ENCODE measurements at regions not wholly inside any gene's neighbourhood (a gene's known extent, or its start where the extent isn't known, plus 50 kb on each side); places are given as distances from the start of the nearest gene placed in this dataset.

DNA sequence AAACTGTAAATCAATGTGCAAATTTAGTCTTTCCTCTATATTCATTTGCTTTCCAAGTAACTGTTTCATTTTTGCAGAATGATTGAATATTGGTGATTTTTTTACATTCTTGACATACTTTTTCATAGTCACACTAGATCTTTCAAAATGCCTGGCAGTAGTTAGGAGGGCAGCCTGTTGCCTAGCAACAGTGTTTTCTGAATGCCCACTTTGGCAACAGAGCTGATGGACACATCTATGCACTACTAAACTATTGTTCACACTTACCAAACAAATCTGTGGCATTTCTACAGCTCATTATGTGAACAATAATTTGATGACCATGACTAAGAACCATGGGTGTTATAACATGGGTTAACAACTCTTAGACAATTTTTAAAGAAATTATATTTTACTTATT, 438.0 kb upstream of the IMPG1 start:
- TF ChIP-seq, protein P1, sequence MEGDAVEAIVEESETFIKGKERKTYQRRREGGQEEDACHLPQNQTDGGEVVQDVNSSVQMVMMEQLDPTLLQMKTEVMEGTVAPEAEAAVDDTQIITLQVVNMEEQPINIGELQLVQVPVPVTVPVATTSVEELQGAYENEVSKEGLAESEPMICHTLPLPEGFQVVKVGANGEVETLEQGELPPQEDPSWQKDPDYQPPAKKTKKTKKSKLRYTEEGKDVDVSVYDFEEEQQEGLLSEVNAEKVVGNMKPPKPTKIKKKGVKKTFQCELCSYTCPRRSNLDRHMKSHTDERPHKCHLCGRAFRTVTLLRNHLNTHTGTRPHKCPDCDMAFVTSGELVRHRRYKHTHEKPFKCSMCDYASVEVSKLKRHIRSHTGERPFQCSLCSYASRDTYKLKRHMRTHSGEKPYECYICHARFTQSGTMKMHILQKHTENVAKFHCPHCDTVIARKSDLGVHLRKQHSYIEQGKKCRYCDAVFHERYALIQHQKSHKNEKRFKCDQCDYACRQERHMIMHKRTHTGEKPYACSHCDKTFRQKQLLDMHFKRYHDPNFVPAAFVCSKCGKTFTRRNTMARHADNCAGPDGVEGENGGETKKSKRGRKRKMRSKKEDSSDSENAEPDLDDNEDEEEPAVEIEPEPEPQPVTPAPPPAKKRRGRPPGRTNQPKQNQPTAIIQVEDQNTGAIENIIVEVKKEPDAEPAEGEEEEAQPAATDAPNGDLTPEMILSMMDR (IDR thresholded peaks at IDR 0.05; ENCODE audit: poor library complexity), result no peak
- TF ChIP-seq EZH2 (IDR thresholded peaks at IDR 0.05; ENCODE audit: borderline replicate concordance), result no peak
- TF ChIP-seq EZH2phosphoT487 (IDR thresholded peaks at IDR 0.05; ENCODE audit: low read depth, severe bottlenecking, unreplicated experiment), result no peak

Data from hepatocyte (in vitro differentiated cells).